Breast epithelium (tissue), 3 donors: ENCODE measurements at regions not wholly inside any gene's neighbourhood (a gene's known extent, or its start where the extent isn't known, plus 50 kb on each side); places are given as distances from the start of the nearest gene placed in this dataset.

Experiments
- CTCF ChIP-seq, 3 donors: fragments of 450-650 bp; IDR thresholded peaks; one replicate each; pipeline ENCODE4 v1.5.1; 2016 to 2017; ENCODE audit warnings: antibody characterized with exemption in 3 of 3, mild to moderate bottlenecking in 3 of 3, moderate library complexity in 3 of 3
- POLR2A ChIP-seq: fragments of 450-650 bp; IDR thresholded peaks from one replicate; pipeline ENCODE4 v1.6.1; 2016; ENCODE audit warnings: antibody characterized with exemption, mild to moderate bottlenecking, moderate library complexity
- POLR2AphosphoS5 ChIP-seq, 3 donors: sonication (generic); formaldehyde crosslinking; IDR thresholded peaks; one replicate each; pipeline ENCODE4 v1.6.1; 2017; ENCODE audit warnings: antibody characterized with exemption in 3 of 3

- no peak for TF ChIP-seq CTCF (IDR thresholded peaks at IDR 0.05)
- TF ChIP-seq POLR2AphosphoS5 (IDR thresholded peaks at IDR 0.05): no peak
- no peak for TF ChIP-seq POLR2A
Observed at GRCh38 chr9:81146241-81146640, 543.1 kb downstream of the TLE1 start.
